Transverse colon (tissue), 3 donors: ENCODE measurements at regions not wholly inside any gene's neighbourhood (a gene's known extent, or its start where the extent isn't known, plus 50 kb on each side); places are given as distances from the start of the nearest gene placed in this dataset.

Experiments used
- POLR2A ChIP-seq: fragments of 450-650 bp; IDR thresholded peaks from one replicate; pipeline ENCODE4 v1.6.1; 2016; ENCODE audit warnings: antibody characterized with exemption, mild to moderate bottlenecking, moderate library complexity
- TF ChIP-seq, protein P1 (sequence below), 5 experiments: fragments of 200-600 bp in 3 of 5; fragments of 450-650 bp in 2 of 5; sonication (generic) in 3 of 5; IDR thresholded peaks; 1 replicate in 2 of 5; 2 replicates in 3 of 5; pipeline ENCODE4 v1.5.1; 2016 to 2017; ENCODE audit warnings: antibody characterized with exemption in 5 of 5, inconsistent platforms in 3 of 5, mild to moderate bottlenecking in 2 of 5, moderate library complexity in 1 of 5

DNA sequence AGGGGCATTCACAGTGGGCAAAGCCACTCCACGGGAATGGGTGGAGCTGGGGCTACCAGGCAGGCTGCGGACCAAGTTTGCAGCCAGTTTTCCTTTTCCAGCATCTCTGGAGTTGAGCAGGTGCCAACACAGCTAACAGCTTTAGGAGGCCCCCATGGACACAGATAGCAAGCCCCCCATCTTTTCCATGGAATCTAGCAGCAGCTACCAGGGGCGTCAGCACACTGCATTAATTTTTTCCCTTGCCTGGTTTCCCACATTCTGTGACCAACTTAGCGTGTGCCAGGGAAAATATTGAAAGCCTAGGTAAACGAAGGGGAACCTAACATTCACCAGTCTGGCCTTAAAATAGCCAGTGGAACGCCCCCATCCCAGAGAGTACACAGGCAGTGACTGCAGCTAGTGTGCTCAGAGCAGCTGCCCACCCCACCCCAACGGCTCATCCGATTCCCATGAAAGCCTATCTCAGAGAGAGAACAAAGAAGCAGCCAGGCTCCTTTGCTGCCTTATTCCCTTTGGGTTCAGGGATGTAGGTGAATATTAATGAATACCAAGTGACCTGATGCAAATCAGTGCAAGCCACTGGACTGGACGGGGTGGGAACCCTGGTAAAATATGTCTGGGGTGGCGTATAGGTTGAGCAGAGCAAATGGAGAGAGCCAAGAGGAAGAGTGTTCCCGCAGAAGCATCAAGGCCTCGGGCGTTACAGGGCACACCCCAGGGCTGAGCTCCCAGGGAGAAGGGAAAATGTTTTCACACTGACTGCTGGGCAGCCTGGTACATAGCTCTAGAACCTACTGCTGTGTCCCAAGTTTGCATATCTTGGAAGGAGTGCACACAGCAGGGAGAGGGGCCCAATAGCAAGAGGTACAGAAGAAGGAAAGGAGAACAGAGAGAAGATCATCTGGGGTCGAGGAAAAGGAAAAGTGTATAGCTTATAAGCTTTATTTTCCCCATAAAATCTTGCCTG, 73.9 kb upstream of the SOX9 start:
- no peak for TF ChIP-seq POLR2A
- TF ChIP-seq, protein P1, sequence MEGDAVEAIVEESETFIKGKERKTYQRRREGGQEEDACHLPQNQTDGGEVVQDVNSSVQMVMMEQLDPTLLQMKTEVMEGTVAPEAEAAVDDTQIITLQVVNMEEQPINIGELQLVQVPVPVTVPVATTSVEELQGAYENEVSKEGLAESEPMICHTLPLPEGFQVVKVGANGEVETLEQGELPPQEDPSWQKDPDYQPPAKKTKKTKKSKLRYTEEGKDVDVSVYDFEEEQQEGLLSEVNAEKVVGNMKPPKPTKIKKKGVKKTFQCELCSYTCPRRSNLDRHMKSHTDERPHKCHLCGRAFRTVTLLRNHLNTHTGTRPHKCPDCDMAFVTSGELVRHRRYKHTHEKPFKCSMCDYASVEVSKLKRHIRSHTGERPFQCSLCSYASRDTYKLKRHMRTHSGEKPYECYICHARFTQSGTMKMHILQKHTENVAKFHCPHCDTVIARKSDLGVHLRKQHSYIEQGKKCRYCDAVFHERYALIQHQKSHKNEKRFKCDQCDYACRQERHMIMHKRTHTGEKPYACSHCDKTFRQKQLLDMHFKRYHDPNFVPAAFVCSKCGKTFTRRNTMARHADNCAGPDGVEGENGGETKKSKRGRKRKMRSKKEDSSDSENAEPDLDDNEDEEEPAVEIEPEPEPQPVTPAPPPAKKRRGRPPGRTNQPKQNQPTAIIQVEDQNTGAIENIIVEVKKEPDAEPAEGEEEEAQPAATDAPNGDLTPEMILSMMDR (IDR thresholded peaks at IDR 0.05) = no peak
